GM12891 (cell line): ENCODE measurements at regions not wholly inside any gene's neighbourhood (a gene's known extent, or its start where the extent isn't known, plus 50 kb on each side); places are given as distances from the start of the nearest gene placed in this dataset.
"Not testable (repeated sequence)": the region's sequence is repeated elsewhere in the genome, so short reads cannot be mapped to it uniquely, and the experiment has no call there.

Experiments used
- DNase-seq: peaks from one replicate; pipeline ENCODE4 v3.0.0; 2011; ENCODE audit warnings: low spot score; ENCODE audit not compliant: insufficient read length
- FAIRE-seq: peaks from 2 replicates; lab custom pipeline; 2011; peaks lifted over from hg19 to GRCh38; lab: Jason Lieb, UNC
- PAX5 ChIP-seq: IDR thresholded peaks from 2 replicates; pipeline ENCODE4 v1.6.1; 2011; ENCODE audit warnings: low read length, moderate library complexity, mild to moderate bottlenecking; ENCODE audit not compliant: insufficient read depth, severe bottlenecking
- POLR2A ChIP-seq: IDR thresholded peaks from 2 replicates; pipeline ENCODE4 v1.6.1; 2011; ENCODE audit warnings: low read depth, low read length, control low read depth
- POLR2AphosphoS5 ChIP-seq: IDR thresholded peaks from 2 replicates; pipeline ENCODE4 v1.6.1; 2011; ENCODE audit warnings: low read depth, low read length, control low read depth
- POU2F2 ChIP-seq: IDR thresholded peaks from 2 replicates; pipeline ENCODE4 v1.6.1; 2011; ENCODE audit warnings: low read depth, mild to moderate bottlenecking, control low read depth, low read length, moderate library complexity
- SPI1 ChIP-seq: IDR thresholded peaks from 2 replicates; pipeline ENCODE4 v1.6.1; 2011; ENCODE audit warnings: low read depth, low read length, control low read depth
- TAF1 ChIP-seq: IDR thresholded peaks from 2 replicates; pipeline ENCODE4 v1.6.1; 2011; ENCODE audit warnings: low read depth, low read length, control low read depth

DNA sequence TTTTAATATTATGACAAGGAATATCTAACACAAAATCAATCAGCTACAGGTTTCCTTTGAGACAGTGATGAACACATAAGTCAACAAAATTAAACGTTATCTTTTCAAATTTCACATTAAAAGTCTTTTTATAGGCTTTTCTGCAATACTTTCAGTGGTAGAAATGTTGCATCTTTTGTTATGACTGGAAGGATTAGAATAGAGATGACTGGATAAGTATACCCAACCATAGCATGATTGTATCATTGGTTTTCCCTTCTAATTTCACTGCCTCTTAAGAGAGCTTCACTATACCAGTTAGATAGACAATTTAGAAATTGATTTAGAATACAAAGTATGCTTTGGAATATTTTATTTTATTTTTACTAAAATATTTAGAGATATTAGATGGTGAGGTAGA lies 273.9 kb downstream of the PHF14 start:
- DNase-seq: no peak

DNA sequence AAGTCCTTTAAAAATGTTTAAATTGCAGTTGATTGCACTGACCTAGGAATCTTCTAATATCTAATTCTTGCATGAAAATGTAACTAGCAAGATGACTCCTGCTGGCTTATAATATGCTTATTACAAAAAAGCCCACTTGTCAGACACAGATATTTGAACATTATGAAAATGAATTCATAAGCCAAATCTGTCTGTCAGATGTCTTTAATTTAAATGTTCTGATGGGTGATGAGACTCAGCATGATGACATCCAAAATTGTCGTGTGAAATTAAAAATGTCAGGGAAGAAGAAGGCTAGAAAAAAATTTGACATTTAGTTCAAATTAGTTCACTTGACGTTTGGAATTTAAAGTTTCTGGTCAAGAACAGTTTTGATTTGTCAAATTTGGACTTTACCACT lies 277.8 kb downstream of the PHF14 start:
- TF ChIP-seq POU2F2 (no peak), PAX5 (no peak), SPI1 (no peak), TAF1 (no peak), POLR2AphosphoS5 (no peak)
- DNase-seq: no peak
- no peak for FAIRE-seq

More for the DNA sequence above, 273.9 kb downstream of the PHF14 start:
- TF ChIP-seq PAX5 (no peak), POLR2A (no peak), SPI1 (no peak), POLR2AphosphoS5 (no peak), POU2F2 (no peak), TAF1 (no peak)
- no peak for FAIRE-seq

DNA sequence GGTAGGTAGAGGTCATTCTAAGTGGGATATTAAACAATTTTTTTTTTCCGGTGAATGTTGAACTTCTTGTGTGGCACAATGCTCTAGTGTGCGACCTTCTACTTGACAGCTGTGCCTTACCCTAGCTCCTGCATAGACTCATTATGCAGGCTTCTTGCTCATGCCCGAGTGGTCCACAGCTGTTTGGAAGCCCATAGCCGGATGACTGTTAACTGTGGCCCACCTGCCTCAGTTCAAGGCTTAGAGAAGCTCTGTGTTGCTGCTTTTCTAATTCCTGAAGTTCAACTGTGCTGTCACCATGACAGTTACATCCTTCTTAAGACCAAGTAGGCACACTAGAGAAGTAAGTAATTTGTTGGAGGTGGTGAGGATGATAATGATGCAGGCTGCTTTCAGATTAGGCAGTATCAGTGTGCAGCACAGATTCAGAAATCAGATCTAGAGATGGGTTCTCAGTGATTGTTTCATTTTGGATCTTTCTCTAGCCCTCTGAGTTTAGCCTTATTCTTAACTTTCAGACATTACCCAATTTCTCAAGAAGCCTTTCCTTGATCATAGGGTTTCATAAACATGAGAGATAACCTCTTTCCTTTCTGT lies 278.4 kb downstream of the PHF14 start:
- no peak for TF ChIP-seq TAF1
- no peak for TF ChIP-seq PAX5
- TF ChIP-seq POLR2AphosphoS5: no peak
- TF ChIP-seq SPI1: no peak
- TF ChIP-seq POLR2A: no peak
- TF ChIP-seq POU2F2: no peak

DNA sequence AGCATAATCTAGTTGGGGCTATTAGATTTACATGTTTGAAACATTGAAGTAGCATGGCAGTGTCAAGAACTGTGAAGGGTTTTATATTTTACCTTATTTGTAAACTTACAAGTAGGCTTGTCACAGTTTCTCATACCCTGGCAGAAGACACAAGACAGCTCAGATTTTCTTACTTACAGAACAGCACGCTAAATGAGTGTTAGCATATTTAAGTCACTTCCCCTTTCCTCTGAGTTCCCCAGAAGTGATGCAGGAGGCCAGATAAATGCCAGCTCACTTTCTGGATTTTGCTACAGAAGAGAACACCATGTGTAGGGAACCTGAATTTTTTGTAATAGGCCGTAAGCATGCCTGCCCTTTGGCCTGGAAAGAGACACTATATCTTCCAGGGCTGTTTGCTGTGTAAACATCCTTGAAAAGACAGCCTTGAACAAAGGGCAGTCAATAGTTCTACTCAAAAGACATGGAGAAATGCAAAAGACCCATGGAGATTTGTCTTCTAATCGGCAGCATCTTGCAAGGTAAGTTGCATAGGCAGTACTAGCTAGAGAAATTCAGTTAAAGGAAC lies 279.1 kb downstream of the PHF14 start:
- TF ChIP-seq TAF1: no peak
- TF ChIP-seq SPI1: peak; percentile 86
- no peak for FAIRE-seq
- peak; percentile 2 for DNase-seq

More for the DNA sequence above, 278.4 kb downstream of the PHF14 start:
- FAIRE-seq (peak; percentile 33), DNase-seq (no peak)

DNA sequence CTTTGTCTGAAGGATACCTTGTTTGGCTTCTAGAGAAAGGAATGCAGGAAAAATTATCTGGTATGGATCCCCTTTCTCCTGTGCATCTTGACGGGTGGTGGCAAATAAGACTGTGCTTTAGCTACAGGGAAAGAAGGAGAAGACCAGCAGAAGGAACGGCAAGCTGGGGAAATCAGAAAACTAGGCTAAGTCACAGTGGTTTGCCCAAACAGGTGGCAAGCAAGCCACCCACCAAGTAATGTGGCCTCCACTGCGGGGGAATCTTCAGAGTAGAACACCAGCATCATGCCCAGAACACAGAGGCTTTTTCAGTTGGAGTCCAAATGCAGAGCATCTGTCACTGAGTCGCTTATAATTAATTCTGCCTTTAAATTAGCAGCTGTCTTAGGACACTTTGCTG lies 282.8 kb downstream of the PHF14 start:
- FAIRE-seq (no peak), DNase-seq (no peak)
- no peak for TF ChIP-seq PAX5
- TF ChIP-seq POLR2A: no peak
- TF ChIP-seq SPI1: no peak
- no peak for TF ChIP-seq POU2F2
- no peak for TF ChIP-seq POLR2AphosphoS5
- TF ChIP-seq TAF1: no peak

DNA sequence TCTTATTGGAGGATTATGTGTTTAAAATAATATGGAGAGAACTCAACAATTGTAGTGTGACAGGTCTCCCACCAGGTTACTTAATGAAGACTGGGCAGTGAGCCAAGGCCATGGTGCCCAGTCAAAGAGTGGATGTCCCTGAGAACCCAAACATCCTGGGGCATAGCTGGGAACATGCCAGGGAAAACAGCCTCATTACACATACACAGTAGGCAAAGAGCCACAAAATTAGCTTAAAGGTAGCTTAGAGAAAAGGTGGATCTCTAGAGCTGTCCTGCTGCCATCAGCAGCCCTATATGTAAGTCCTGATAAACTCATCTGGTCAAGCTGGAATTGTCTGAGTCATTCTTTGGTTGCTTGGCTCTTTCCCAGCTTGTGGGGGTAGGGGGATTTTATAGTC lies 287.8 kb downstream of the PHF14 start:
- no peak for DNase-seq
- FAIRE-seq: no peak
- TF ChIP-seq POU2F2 (no peak), PAX5 (no peak), POLR2A (no peak), POLR2AphosphoS5 (no peak), TAF1 (no peak), SPI1 (no peak)

DNA sequence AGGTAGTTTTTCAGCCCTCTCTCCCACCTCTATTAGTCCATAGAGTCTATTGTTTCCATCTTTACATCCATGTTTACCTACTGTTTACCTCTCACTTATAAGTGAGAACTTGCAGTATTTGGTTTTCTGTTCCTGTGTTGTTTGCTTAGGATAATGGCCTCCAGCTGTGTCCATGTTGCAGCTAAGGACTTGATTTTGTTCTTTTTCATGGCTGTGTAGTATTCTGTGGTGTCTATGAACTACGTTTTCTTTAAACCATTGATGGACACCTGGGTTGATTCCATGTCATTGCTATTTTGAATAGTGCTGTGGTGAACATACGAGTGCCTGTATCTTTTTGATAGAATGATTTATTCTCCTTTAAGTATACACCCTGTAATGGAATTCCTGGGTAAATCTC lies 292.4 kb downstream of the PHF14 start:
- DNase-seq: no peak
- no peak for TF ChIP-seq POU2F2
- no peak for TF ChIP-seq PAX5
- no peak for TF ChIP-seq POLR2AphosphoS5
- TF ChIP-seq POLR2A: no peak
- no peak for TF ChIP-seq SPI1
- no peak for TF ChIP-seq TAF1
- no peak for FAIRE-seq

DNA sequence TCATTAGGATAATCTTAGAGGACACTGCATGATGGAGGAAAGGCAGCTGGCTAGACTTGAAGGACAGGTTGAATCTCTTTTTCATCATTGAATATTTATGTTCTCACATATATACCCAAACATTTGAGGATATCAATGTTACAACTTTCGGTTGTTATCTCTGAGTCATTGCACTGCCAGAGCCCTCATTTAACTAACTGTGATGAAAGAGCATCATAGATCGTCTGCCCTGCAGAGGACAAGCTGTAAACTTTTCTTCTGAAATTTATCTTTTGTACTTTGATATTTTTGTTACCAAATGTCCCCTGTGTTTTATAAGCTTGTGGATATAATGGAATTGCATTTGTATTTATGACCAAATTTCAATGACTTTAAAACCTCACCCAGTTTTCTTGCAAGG lies 298.7 kb downstream of the PHF14 start:
- DNase-seq (no peak), FAIRE-seq (no peak)
- TF ChIP-seq SPI1 (no peak), POLR2A (no peak), TAF1 (no peak), POU2F2 (no peak), POLR2AphosphoS5 (no peak), PAX5 (no peak)

DNA sequence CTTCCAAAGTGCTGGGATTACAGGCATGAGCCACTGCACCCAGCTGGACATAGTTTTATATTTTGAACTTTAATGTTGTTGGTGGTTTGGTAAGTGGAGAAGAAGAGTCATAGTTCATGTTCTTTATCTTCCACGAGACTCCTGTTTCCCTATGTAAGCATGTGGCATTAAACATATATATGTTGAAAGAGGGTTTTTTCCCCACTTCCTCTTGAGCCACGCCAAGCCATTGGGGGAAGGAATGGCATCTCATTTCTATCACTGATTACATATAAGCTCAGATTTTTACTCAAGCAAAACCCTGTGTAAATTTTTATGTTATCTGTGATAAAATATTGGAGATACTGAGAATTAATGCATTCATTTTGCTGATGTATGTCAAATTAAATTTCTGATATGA lies 300.4 kb downstream of the PHF14 start:
- FAIRE-seq: no peak
- no peak for TF ChIP-seq PAX5
- no peak for TF ChIP-seq SPI1
- TF ChIP-seq POLR2AphosphoS5: no peak
- no peak for TF ChIP-seq POLR2A
- TF ChIP-seq TAF1: no peak
- TF ChIP-seq POU2F2: no peak
- no peak for DNase-seq

DNA sequence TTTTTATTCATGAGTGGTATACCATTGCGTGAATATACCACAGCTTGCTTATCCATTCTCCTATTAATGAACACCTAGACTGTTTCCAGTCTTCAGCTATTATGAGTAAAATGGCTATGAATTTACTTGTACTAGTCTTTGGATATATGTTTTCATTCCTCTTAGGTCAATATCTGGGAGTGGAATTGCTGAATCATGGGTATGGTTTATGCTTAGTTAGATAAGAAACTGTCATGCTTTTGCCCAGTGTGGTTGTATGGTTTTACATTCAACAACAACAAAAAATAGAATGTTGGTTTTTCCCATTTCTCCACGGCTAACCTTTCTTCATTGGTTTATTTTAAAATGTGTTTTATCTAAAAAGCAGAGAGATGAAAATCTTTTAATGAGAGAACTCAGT lies 308.3 kb downstream of the PHF14 start:
- DNase-seq (no peak), FAIRE-seq (no peak)
- TF ChIP-seq PAX5 (no peak), TAF1 (no peak), POU2F2 (no peak), SPI1 (no peak), POLR2A (no peak), POLR2AphosphoS5 (no peak)

DNA sequence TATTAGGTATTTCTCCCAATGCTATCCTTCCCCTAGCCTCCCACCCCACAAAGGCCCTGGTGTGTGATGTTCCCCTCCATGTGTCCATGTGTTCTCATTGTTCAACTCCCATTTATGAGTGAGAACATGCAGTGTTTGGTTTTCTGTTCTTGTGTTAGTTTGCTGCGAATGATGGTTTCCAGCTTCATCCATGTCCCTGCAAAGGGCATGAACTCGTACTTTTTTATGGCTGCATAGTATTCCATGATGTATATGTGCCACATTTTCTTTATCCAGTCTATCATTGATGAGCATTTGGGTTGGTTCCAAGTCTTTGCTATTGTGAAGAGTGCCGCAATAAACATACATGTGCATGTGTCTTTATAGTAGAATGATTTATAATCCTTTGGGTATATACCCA lies 309.9 kb downstream of the PHF14 start:
- not testable (repeated sequence) for FAIRE-seq, DNase-seq
